ENCODE measurements at regions not wholly inside any gene's neighbourhood (a gene's known extent, or its start where the extent isn't known, plus 50 kb on each side); places are given as distances from the start of the nearest gene placed in this dataset.

DNA sequence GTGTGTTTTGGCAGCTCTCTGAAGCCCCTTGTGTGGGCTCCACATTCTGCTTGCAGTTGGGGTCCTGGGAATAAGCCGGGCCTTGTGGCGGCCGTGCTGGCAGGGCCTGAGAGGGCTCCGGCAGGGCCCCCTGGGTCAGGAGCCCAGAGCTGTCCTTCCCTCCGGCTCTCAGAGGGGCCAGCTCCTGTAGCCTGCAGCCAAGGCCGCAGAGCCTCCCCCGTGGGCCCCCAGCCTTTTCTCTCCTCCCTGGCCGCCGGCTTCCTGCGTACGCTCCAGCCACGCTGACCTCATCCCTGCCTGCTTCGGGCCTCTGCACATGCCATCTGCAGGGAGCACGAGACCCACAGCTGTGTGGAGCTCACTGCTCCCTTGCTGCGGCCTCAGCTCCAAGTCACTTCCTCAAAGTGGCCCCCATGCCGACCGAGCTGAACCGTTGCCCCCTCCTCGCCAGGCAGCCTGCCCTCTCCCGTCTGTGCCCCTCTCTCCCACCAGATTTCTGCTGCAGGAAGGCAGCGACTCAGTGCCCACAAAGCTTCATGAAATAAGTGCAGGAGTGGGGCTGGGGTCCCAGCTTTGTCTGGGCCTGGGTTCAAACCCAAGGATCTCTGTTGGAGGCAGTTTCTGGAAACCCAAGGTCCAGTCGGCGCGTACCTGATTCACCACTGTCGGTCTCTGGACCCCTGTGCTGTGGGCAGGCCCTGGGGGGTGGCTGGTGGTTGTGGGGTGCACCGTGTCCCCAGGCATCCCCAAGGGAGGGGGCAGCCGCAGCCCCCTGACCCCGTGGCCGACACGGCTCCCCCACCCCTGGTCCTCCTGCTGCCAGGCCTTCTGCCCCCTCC, 57.1 kb upstream of the NKX1-1 start:
- no peak for DNase-seq (ENCODE audit: low spot score)

DNA sequence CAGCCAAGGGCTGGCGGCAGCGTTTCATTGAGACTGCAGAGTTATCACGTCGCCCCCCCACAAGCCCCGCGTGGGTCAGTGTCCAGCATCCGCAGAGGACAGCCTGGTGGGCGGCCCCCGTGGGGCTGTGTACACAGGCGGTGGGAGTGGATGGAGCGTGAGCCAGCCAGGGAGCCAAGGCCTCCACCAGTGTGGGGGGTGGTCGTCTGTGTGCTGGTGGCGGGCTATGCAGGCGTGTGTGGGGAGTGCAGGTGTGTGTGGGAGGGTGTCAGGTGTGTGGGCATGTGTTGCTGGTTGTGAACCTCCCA, 56.5 kb upstream of the NKX1-1 start:
- no peak for DNase-seq (ENCODE audit: low spot score)

GRCh38 chr4:1462009-1462767, 55.9 kb upstream of the NKX1-1 start:
- DNase-seq (ENCODE audit: low spot score) = no peak

- DNase-seq (ENCODE audit: low spot score) = no peak
Observed at GRCh38 chr4:1460967-1461868, 55.0 kb upstream of the NKX1-1 start.

DNA sequence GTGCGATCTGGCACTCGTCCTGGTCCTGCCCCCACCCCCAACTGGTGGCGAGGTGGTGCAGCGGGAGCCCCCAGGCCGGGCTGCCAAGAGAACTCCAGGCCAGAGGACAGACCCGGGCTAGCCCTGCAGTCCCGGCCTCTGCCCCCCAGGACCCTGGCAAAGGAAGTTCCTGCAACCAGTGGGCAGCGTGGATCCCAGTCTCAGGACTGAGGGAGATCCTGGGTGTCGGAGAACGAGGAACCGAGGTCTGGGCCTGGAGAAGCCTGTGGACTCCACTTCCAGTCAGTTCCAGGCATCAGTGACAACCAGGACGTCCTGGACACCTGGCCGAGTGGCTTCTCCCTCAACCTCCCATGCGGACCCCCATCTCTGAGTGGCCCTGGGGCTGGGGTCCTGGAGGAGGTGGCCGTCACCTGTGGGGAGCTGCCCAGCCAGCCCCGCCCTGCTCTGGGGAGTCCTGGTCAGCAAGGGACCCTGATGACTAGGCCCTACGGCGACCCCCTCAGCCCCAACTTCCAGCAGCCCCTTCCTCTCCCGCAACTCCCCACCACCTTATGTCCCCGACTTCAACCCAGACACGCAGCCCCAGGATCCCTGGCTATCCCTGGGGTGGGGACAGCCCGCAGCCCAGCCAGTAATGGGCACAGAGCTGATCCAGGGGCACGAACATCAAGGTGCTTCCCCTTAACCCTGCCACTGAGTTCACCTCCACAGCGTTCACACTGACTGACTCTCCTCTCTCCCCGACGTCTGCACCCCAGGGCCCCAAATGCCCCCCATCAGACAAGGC, 53.7 kb upstream of the NKX1-1 start:
- no peak for DNase-seq (ENCODE audit: low spot score)

DNA sequence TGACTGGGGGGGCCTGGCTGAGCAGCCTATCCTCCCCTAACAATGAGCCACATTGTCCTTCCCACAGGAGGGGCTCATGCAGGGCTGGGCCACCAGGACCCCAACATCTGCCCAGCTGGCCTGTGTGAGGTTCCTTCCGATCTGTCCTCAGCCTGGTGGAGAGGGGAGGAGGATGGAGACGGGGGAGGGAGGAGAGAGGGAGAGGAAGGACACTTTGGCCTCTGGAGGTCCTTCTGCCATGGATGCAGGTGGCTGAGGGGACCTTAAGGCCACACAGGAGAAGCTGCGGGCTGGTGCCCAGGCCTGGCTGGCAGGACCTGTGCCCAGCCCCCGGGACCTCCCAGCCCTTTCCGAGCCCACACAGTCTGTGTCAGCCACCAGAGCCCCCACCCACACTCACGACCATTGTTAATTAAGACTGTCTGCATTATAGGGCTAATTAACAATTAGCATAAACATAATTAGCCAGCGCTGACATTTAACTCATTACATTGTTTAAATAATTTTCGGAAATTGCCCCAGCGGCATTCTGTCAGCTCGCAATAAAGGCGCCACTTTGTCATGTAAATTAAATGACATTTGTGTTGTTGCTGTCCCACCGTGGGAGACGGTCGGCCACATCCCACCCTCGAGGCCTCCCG, 53.0 kb upstream of the NKX1-1 start:
- no peak for DNase-seq (ENCODE audit: low spot score)

DNA sequence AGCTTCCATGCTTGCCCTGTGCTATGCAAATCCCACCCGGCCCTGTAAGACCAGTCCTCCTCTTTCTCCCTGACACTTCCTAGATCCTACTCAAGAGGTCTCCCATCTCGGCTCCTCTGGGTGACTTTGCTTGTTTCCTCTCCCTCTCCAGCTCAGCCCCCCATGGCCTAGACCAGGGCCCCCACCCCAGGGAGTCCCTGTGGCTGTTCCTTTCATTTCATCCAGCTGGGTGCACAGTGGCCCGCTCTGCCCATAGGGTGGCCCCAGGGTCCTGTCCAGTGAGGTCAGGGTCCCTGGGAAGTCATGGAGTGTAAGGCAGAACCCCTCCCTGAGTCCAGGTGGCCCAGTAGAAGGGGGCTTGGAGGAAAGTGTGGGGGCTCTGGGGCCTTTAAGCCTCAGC, 52.3 kb upstream of the NKX1-1 start:
- DNase-seq (ENCODE audit: low spot score) = no peak

Measured in CD4-positive, alpha-beta T cell treated with Interleukin-15 for 4 hours (primary cell).